H9 (cell line): ENCODE measurements at regions not wholly inside any gene's neighbourhood (a gene's known extent, or its start where the extent isn't known, plus 50 kb on each side); places are given as distances from the start of the nearest gene placed in this dataset.

Experiments used
- DNase-seq: peaks from one replicate; pipeline ENCODE4 v3.0.0-alpha.2; 2017
- H2AFZ ChIP-seq: one replicate; pipeline ENCODE4 v1.6.1; 2013; ENCODE audit warnings: mild to moderate bottlenecking, low read length, control low read depth, moderate library complexity
- H2AK5ac ChIP-seq: 2 replicates; pipeline ENCODE4 v1.6.1; 2013; ENCODE audit warnings: low read length, control low read depth, mixed read lengths; ENCODE audit not compliant: insufficient read length
- H2BK120ac ChIP-seq: one replicate; pipeline ENCODE4 v1.6.1; 2013; ENCODE audit warnings: low read depth, mild to moderate bottlenecking, low read length, control low read depth, inconsistent platforms; ENCODE audit not compliant: poor library complexity, severe bottlenecking
- H2BK12ac ChIP-seq: 2 replicates; pipeline ENCODE4 v1.6.1; 2013; ENCODE audit warnings: low read length, control low read depth, mixed read lengths, low read depth; ENCODE audit not compliant: insufficient read length
- H2BK15ac ChIP-seq: 2 replicates; pipeline ENCODE4 v1.6.1; 2013; ENCODE audit warnings: low read depth, low read length, control low read depth
- H2BK20ac ChIP-seq: one replicate; pipeline ENCODE4 v1.6.1; 2013; ENCODE audit warnings: low read depth, mild to moderate bottlenecking, low read length, control low read depth, inconsistent platforms; ENCODE audit not compliant: poor library complexity, severe bottlenecking
- H2BK5ac ChIP-seq: 2 replicates; pipeline ENCODE4 v1.6.1; 2013; ENCODE audit warnings: low read length, control low read depth, mixed read lengths; ENCODE audit not compliant: insufficient read length
- H3K14ac ChIP-seq: 2 replicates; pipeline ENCODE4 v1.6.1; 2013; ENCODE audit warnings: low read length, control low read depth; ENCODE audit not compliant: insufficient read depth
- H3K18ac ChIP-seq: 2 replicates; pipeline ENCODE4 v1.6.1; 2013; ENCODE audit warnings: low read depth, mild to moderate bottlenecking, mixed read lengths, low read length, control low read depth; ENCODE audit not compliant: insufficient read length
- H3K23ac ChIP-seq: 2 replicates; pipeline ENCODE4 v1.6.1; 2013; ENCODE audit warnings: low read length, control low read depth, mixed read lengths, low read depth; ENCODE audit not compliant: insufficient read length
- H3K23me2 ChIP-seq: 2 replicates; pipeline ENCODE4 v1.6.1; 2013; ENCODE audit warnings: low read depth, mild to moderate bottlenecking, mixed read lengths, low read length, control low read depth; ENCODE audit not compliant: insufficient read length, poor library complexity, severe bottlenecking
- H3K27ac ChIP-seq: 2 replicates; pipeline ENCODE4 v1.5.1; 2013; ENCODE audit warnings: low read length, control low read depth, mixed read lengths, low read depth; ENCODE audit not compliant: insufficient read length
- H3K27me3 ChIP-seq: 2 replicates; pipeline ENCODE4 v1.6.1; 2013; ENCODE audit warnings: low read length, control low read depth, inconsistent platforms; ENCODE audit not compliant: insufficient read depth
- H3K4ac ChIP-seq: 2 replicates; pipeline ENCODE4 v1.6.1; 2013; ENCODE audit warnings: low read depth, mild to moderate bottlenecking, control low read depth, inconsistent platforms, low read length, moderate library complexity
- H3K4me1 ChIP-seq: 2 replicates; pipeline ENCODE4 v1.6.1; 2013; ENCODE audit warnings: low read length, control low read depth, inconsistent platforms; ENCODE audit not compliant: insufficient read depth
- H3K4me2 ChIP-seq: 2 replicates; pipeline ENCODE4 v1.6.1; 2013; ENCODE audit warnings: low read length, control low read depth, mixed read lengths; ENCODE audit not compliant: insufficient read length, insufficient read depth
- H3K56ac ChIP-seq: 2 replicates; pipeline ENCODE4 v1.6.1; 2013; ENCODE audit warnings: low read depth, mild to moderate bottlenecking, mixed read lengths, low read length, control low read depth; ENCODE audit not compliant: insufficient read length
- H3K79me1 ChIP-seq: 2 replicates; pipeline ENCODE4 v1.6.1; 2013; ENCODE audit warnings: low read depth, mild to moderate bottlenecking, moderate library complexity, low read length, control low read depth, inconsistent platforms; ENCODE audit not compliant: insufficient read depth, poor library complexity, severe bottlenecking
- H3K79me2 ChIP-seq: 2 replicates; pipeline ENCODE4 v1.6.1; 2013; ENCODE audit warnings: low read length, control low read depth, inconsistent platforms; ENCODE audit not compliant: insufficient read depth
- H3K9ac ChIP-seq: 2 replicates; pipeline ENCODE4 v1.6.1; 2013; ENCODE audit warnings: low read length, control low read depth, mixed read lengths; ENCODE audit not compliant: insufficient read length; ENCODE audit errors: extremely low read depth
- H3K9me3 ChIP-seq: one replicate; pipeline ENCODE4 v1.6.1; 2013; ENCODE audit warnings: low read depth, low read length, inconsistent platforms; ENCODE audit not compliant: control insufficient read depth
- H3T11ph ChIP-seq: one replicate; pipeline ENCODE4 v1.6.1; 2013; ENCODE audit warnings: mild to moderate bottlenecking, low read length, control low read depth, inconsistent platforms
- H4K20me1 ChIP-seq: one replicate; pipeline ENCODE4 v1.6.1; 2013; ENCODE audit not compliant: control insufficient read depth, insufficient read length, insufficient read depth
- H4K5ac ChIP-seq: 2 replicates; pipeline ENCODE4 v1.6.1; 2013; ENCODE audit warnings: low read depth, mild to moderate bottlenecking, mixed read lengths, low read length, control low read depth; ENCODE audit not compliant: insufficient read length
- H4K8ac ChIP-seq: replicated peaks from 2 replicates; pipeline ENCODE4 v1.6.1; 2013; ENCODE audit warnings: low read length, control low read depth, mixed read lengths, low read depth; ENCODE audit not compliant: insufficient read length
- H4K91ac ChIP-seq: 2 replicates; pipeline ENCODE4 v1.6.1; 2013; ENCODE audit warnings: low read depth, mild to moderate bottlenecking, moderate library complexity, mixed read lengths, low read length, control low read depth; ENCODE audit not compliant: insufficient read length
- H3K27ac Mint-ChIP-seq, 3 experiments: 2 replicates in 2 of 3; 3 replicates in 1 of 3; pipeline ENCODE4 v1.8.0; 2020 to 2021; ENCODE audit warnings: mixed read lengths in 3 of 3, mild to moderate bottlenecking in 1 of 3, moderate library complexity in 1 of 3
- H3K27me3 Mint-ChIP-seq: 2 replicates; pipeline ENCODE4 v1.8.0; 2021; ENCODE audit warnings: low read depth, mild to moderate bottlenecking, moderate library complexity, mixed read lengths
- H3K36me3 Mint-ChIP-seq, 3 experiments: 2 replicates in 2 of 3; 3 replicates in 1 of 3; pipeline ENCODE4 v1.8.0; 2020 to 2021; ENCODE audit warnings: low read depth in 3 of 3, mixed read lengths in 3 of 3; ENCODE audit not compliant: insufficient read depth in 1 of 3
- H3K4me1 Mint-ChIP-seq, 2 experiments: 2 replicates each; pipeline ENCODE4 v1.8.0; 2020; ENCODE audit warnings: mixed read lengths in 2 of 2
- H3K4me3 Mint-ChIP-seq, 2 experiments: 2 replicates in 1 of 2; 3 replicates in 1 of 2; pipeline ENCODE4 v1.8.0; 2020 to 2021; ENCODE audit warnings: mild to moderate bottlenecking in 2 of 2, mixed read lengths in 2 of 2, moderate library complexity in 1 of 2
- H3K9me3 Mint-ChIP-seq, 2 experiments: 2 replicates in 1 of 2; 3 replicates in 1 of 2; pipeline ENCODE4 v1.8.0; 2020; ENCODE audit warnings: mild to moderate bottlenecking in 2 of 2, mixed read lengths in 2 of 2, moderate library complexity in 1 of 2
- WGBS: extraction: QIAGEN DNeasy Blood & Tissue Kit; methylation state at CpG from one replicate; pipeline ENCODE4 v1.1.7; 2013; ENCODE audit warnings: missing lambda C conversion rate, low lambda C conversion rate, mixed read lengths; ENCODE audit not compliant: insufficient read length; ENCODE audit errors: extremely low coverage; 5-methylcytosine and 5-hydroxymethylcytosine counted together
- TF ChIP-seq, protein P1 (sequence below): fragments of 200-600 bp; sonication (generic); conservative IDR thresholded peaks from 3 replicates; pipeline ENCODE4 v1.8.0; 2021; ENCODE audit warnings: antibody characterized with exemption, mild to moderate bottlenecking

DNA sequence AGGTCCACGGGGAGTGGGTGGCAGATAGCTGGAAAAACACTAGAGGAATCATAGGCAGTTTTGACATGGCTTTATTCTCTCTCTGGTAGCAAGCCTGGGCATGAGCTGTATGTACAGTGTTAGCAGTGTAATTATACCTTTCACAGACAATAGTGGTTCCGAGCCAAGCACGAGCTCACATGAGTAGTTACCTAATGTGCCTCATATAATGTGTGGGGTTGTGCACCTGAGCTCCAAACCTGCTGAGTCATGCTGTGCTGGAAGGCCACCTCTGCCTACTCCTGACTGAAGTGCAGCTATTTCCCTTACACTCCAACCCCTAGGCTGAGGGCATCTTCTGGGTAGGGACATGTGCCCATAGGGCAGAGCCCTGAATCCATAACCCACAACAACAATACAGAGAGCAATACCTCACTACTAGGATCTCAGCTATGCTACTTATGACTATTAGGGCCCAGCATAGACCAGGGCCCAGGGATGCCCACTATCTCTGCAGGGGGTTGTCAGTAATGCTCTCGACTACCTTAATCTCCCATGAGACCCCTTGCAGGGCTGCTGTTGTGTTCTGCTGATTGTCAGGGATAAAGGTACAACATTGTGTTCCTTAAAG lies 432.1 kb downstream of the DYNC2H1 start:
- Histone ChIP-seq H3K18ac (no peak overlapping the region), H3K56ac (no peak overlapping the region), H3K79me1 (no peaks in the 10 kb centered on the region), H2BK20ac (no peak overlapping the region), H3K23ac (no peak overlapping the region), H2AK5ac (no peak overlapping the region), H3K27ac (no peak overlapping the region), H2BK5ac (no peak overlapping the region), H3K14ac (no peak overlapping the region), H3K4ac (no peak overlapping the region), H3K4me2 (no peak overlapping the region), H3K79me2 (no peaks in the 10 kb centered on the region), H3K4me1 (no peaks in the 10 kb centered on the region; the same call in 1 of the 2 replicates), H3K9me3 (peaks cover 9% of the 10 kb centered on the region), H3K9ac (no peak overlapping the region), H2BK15ac (no peak overlapping the region), H2AFZ (no peak overlapping the region), H4K20me1 (no peaks in the 10 kb centered on the region), H4K91ac (no peak overlapping the region), H2BK12ac (no peak overlapping the region), H4K8ac (no peak overlapping the region), H3K27me3 (no peaks in the 10 kb centered on the region), H3T11ph (no peak overlapping the region), H4K5ac (no peak overlapping the region), H3K23me2 (no peaks in the 10 kb centered on the region), H2BK120ac (no peak overlapping the region)
- Mint-ChIP-seq H3K4me1 (peaks cover 12% of the 10 kb centered on the region in 2 experiments), H3K27me3 (no peaks in the 10 kb centered on the region), H3K9me3 (peaks cover 13 to 16% of the 10 kb centered on the region in 2 experiments), H3K4me3 (no peak overlapping the region), H3K36me3 (peaks cover 0 to 8% (median 5%) of the 10 kb centered on the region in 3 experiments; a peak in 3 of 7 replicates), H3K27ac (no peak overlapping the region)
- TF ChIP-seq, protein P1, sequence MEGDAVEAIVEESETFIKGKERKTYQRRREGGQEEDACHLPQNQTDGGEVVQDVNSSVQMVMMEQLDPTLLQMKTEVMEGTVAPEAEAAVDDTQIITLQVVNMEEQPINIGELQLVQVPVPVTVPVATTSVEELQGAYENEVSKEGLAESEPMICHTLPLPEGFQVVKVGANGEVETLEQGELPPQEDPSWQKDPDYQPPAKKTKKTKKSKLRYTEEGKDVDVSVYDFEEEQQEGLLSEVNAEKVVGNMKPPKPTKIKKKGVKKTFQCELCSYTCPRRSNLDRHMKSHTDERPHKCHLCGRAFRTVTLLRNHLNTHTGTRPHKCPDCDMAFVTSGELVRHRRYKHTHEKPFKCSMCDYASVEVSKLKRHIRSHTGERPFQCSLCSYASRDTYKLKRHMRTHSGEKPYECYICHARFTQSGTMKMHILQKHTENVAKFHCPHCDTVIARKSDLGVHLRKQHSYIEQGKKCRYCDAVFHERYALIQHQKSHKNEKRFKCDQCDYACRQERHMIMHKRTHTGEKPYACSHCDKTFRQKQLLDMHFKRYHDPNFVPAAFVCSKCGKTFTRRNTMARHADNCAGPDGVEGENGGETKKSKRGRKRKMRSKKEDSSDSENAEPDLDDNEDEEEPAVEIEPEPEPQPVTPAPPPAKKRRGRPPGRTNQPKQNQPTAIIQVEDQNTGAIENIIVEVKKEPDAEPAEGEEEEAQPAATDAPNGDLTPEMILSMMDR: no peak
- DNase-seq: no peak
- no CpG with 5 or more reads among the region's 4 CpGs for WGBS
